ENCODE measurements at regions not wholly inside any gene's neighbourhood (a gene's known extent, or its start where the extent isn't known, plus 50 kb on each side); places are given as distances from the start of the nearest gene placed in this dataset.

- in situ Hi-C loops (cut with MboI): no loop called here
- 43 to 45% methylated on average over 5 of the region's 5 CpGs for WGBS, 2 experiments (ENCODE audit: low coverage in 1 of 2, low lambda C conversion rate in 2 of 2, missing lambda C conversion rate in 2 of 2)
Observed at GRCh38 chr2:82792316-82792715, 1666.8 kb downstream of the SUCLG1 start.

DNA sequence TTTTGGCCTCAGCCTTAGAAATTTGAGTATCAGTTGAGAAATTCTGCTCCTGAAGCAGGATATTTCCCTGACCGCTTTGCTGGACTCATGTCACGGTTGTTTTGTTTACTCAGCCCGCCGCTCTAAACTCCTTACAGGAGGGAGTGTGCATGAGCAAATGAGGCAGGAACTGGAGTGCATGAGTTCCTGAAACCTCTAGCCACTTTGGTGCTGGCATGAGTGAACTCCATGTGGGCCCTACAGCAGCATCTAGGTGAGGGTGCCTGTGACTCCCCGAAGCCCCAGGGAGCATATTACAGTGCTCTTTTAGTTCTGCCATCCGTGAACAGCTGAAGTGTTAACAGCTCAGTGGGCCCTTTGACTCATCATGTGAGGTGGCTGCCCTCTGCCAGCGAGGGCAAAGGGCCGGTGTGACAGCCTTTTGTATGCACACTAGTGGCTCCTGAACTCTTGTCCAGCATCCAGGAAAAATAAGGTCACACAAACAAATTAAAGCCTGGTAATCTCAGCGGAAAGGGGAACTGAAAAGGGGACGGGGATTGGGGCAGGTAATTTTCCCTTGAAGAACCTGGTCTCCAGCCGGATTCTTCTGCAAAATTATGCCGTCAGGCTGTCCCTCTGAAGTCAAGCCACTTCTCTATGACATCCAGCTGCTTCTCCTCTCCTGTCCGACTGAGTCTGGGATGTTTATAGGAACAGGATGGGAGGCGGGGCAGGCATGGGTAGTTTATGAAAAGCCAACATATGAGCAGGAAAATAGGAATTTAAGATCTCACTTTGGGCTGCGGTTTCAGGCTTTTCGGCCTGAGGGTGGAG is 1668.7 kb downstream of the SUCLG1 start:
- Histone ChIP-seq H3K27me3 (replicated peaks; ENCODE audit: insufficient read depth) (no peaks in the 10 kb centered on the region; the same call in 1 of the 2 replicates), H3K4me3 (no peak overlapping the region), H3F3A (ENCODE audit: insufficient read depth) (no peaks in the 10 kb centered on the region), H3K36me3 (ENCODE audit: low read depth) (no peaks in the 10 kb centered on the region), H3K4me1 (ENCODE audit: insufficient read depth) (no peaks in the 10 kb centered on the region), H2AFZ (no peak overlapping the region), H4K20me1 (ENCODE audit: insufficient read depth) (no peaks in the 10 kb centered on the region), H3K27ac (no peak overlapping the region), H3K9me2 (ENCODE audit: insufficient read depth) (no peaks in the 10 kb centered on the region), H3K9me3 (ENCODE audit: low read depth) (no peaks in the 10 kb centered on the region), H3K79me2 (ENCODE audit: insufficient read depth) (no peaks in the 10 kb centered on the region), H3K4me2 (ENCODE audit: unreplicated experiment) (no peak overlapping the region), H3K9ac (no peak overlapping the region)
- in situ Hi-C loops (cut with MboI): no loop called here
- peak; percentile 4 for DNase-seq
- TF ChIP-seq EZH2 (IDR thresholded peaks at IDR 0.05; ENCODE audit: insufficient read depth, poor library complexity, severe bottlenecking) (no peak), EZH2phosphoT487 (IDR thresholded peaks at IDR 0.05; ENCODE audit: insufficient read depth, low read depth) (no peak)
- 12% methylated on average over 16 of the region's 16 CpGs for WGBS, 2 experiments (ENCODE audit: low coverage in 1 of 2, low lambda C conversion rate in 2 of 2, missing lambda C conversion rate in 2 of 2)

More at GRCh38 chr2:82792316-82792715, 1666.8 kb downstream of the SUCLG1 start:
- Histone ChIP-seq H3K27me3 (replicated peaks; ENCODE audit: insufficient read depth) (no peaks in the 10 kb centered on the region; the same call in 1 of the 2 replicates), H3F3A (ENCODE audit: insufficient read depth) (no peaks in the 10 kb centered on the region), H4K20me1 (ENCODE audit: insufficient read depth) (no peaks in the 10 kb centered on the region), H3K79me2 (ENCODE audit: insufficient read depth) (no peaks in the 10 kb centered on the region), H3K4me1 (ENCODE audit: insufficient read depth) (no peaks in the 10 kb centered on the region), H3K4me2 (ENCODE audit: unreplicated experiment) (no peak overlapping the region), H3K27ac (no peak overlapping the region), H2AFZ (no peak overlapping the region), H3K9me2 (ENCODE audit: insufficient read depth) (no peaks in the 10 kb centered on the region), H3K4me3 (no peak overlapping the region), H3K9ac (no peak overlapping the region), H3K9me3 (ENCODE audit: low read depth) (no peaks in the 10 kb centered on the region), H3K36me3 (ENCODE audit: low read depth) (no peaks in the 10 kb centered on the region)
- no peak for TF ChIP-seq EZH2 (IDR thresholded peaks at IDR 0.05; ENCODE audit: insufficient read depth, poor library complexity, severe bottlenecking)
- no peak for TF ChIP-seq EZH2phosphoT487 (IDR thresholded peaks at IDR 0.05; ENCODE audit: insufficient read depth, low read depth)
- DNase-seq: no peak

- Histone ChIP-seq H3K9me2 (ENCODE audit: insufficient read depth) (no peaks in the 10 kb centered on the region), H3F3A (ENCODE audit: insufficient read depth) (no peaks in the 10 kb centered on the region), H3K4me3 (no peak overlapping the region), H3K9ac (no peak overlapping the region), H3K4me2 (ENCODE audit: unreplicated experiment) (no peak overlapping the region), H3K9me3 (ENCODE audit: low read depth) (no peaks in the 10 kb centered on the region), H2AFZ (no peak overlapping the region), H3K36me3 (ENCODE audit: low read depth) (no peaks in the 10 kb centered on the region), H4K20me1 (ENCODE audit: insufficient read depth) (no peaks in the 10 kb centered on the region), H3K4me1 (ENCODE audit: insufficient read depth) (no peaks in the 10 kb centered on the region), H3K27ac (no peak overlapping the region), H3K79me2 (ENCODE audit: insufficient read depth) (no peaks in the 10 kb centered on the region), H3K27me3 (replicated peaks; ENCODE audit: insufficient read depth) (no peaks in the 10 kb centered on the region; the same call in 1 of the 2 replicates)
- 27 to 36% methylated on average over 2 of the region's 2 CpGs for WGBS, 2 experiments (ENCODE audit: low coverage in 1 of 2, low lambda C conversion rate in 2 of 2, missing lambda C conversion rate in 2 of 2)
- in situ Hi-C loops (cut with MboI): no loop called here
- no peak for DNase-seq
- TF ChIP-seq EZH2phosphoT487 (IDR thresholded peaks at IDR 0.05; ENCODE audit: insufficient read depth, low read depth): no peak
- TF ChIP-seq EZH2 (IDR thresholded peaks at IDR 0.05; ENCODE audit: insufficient read depth, poor library complexity, severe bottlenecking): no peak
Observed at GRCh38 chr2:82789851-82790205, 1669.3 kb downstream of the SUCLG1 start.

DNA sequence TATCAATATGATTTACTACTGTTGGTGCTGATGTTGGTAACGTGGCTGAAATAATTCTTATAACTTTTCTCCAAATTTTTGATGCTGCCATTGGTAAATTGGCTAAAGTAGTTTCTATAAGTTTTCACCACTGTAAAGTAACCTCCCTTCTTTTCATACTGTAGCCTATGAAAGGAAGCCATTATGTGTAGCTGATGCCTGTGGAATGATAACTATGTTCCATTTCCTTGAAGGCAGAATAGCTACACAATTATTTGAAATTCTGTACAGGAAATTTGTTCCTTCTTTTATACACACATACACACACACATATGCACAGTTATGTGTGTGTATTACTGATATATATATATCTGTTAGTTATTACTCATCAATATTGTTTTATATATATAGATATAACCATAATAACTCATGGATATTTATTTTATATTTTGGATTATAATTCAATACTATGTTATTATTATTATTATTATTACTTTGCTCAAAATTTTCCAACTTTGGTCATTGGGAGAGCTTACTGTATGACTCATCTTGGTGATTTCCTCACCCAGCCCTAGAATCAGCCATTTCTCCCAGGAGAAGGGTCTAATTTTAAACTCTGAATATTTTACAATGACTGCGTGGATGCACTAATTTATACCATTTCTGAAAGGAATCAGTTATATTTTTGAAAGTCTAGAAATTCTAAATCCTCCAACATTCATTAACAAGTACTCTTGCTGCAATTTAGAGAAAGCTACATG is 1677.7 kb downstream of the SUCLG1 start:
- 15 to 23% methylated on average over 2 of the region's 2 CpGs for WGBS, 2 experiments (ENCODE audit: low coverage in 1 of 2, low lambda C conversion rate in 2 of 2, missing lambda C conversion rate in 2 of 2)
- Histone ChIP-seq H3F3A (ENCODE audit: insufficient read depth) (no peaks in the 10 kb centered on the region), H3K36me3 (ENCODE audit: low read depth) (no peaks in the 10 kb centered on the region), H3K27me3 (replicated peaks; ENCODE audit: insufficient read depth) (no peaks in the 10 kb centered on the region), H3K4me1 (ENCODE audit: insufficient read depth) (no peaks in the 10 kb centered on the region), H3K9ac (no peak overlapping the region), H3K79me2 (ENCODE audit: insufficient read depth) (no peaks in the 10 kb centered on the region), H3K4me3 (no peak overlapping the region), H3K9me2 (ENCODE audit: insufficient read depth) (no peaks in the 10 kb centered on the region), H4K20me1 (ENCODE audit: insufficient read depth) (no peaks in the 10 kb centered on the region), H3K9me3 (ENCODE audit: low read depth) (no peaks in the 10 kb centered on the region), H2AFZ (no peak overlapping the region), H3K4me2 (ENCODE audit: unreplicated experiment) (no peak overlapping the region), H3K27ac (no peak overlapping the region)
- TF ChIP-seq EZH2 (IDR thresholded peaks at IDR 0.05; ENCODE audit: insufficient read depth, poor library complexity, severe bottlenecking) (no peak), EZH2phosphoT487 (IDR thresholded peaks at IDR 0.05; ENCODE audit: insufficient read depth, low read depth) (no peak)
- DNase-seq: no peak
- in situ Hi-C loops (cut with MboI): no loop called here

Measured in GM23248 (cell line).